K562 (cell line): ENCODE measurements at regions not wholly inside any gene's neighbourhood (a gene's known extent, or its start where the extent isn't known, plus 50 kb on each side); places are given as distances from the start of the nearest gene placed in this dataset.

Experiments
- BHLHE40 ChIP-seq: IDR thresholded peaks from 2 replicates; pipeline ENCODE4 v1.6.1; 2011; ENCODE audit warnings: low read length, improper control_type of control experiment
- FOXA3 ChIP-seq, 2 experiments: fragments of 450-650 bp in 1 of 2; sonication (generic) in 1 of 2; formaldehyde crosslinking; IDR thresholded peaks in 1 of 2; conservative IDR thresholded peaks in 1 of 2; 2 replicates each; pipeline versions ENCODE4 v1.4.0 to v1.8.0; 2020 to 2022; ENCODE audit warnings: mild to moderate bottlenecking in 2 of 2, missing genetic modification reagents in 1 of 2
- GATAD2A ChIP-seq: fragments of 450-650 bp; IDR thresholded peaks from 2 replicates; pipeline ENCODE4 v1.6.1; 2017
- PHTF2 ChIP-seq: fragments of 250-450 bp; sonication (Bioruptor Pico); IDR thresholded peaks from 2 replicates; pipeline ENCODE4 v1.5.0; 2021; ENCODE audit warnings: mild to moderate bottlenecking
- POLR2A ChIP-seq: fragments of 450-650 bp; conservative IDR thresholded peaks from 2 replicates; pipeline ENCODE4 v1.6.1; 2016
- SAFB ChIP-seq: fragments of 200-400 bp; formaldehyde crosslinking; IDR thresholded peaks from 2 replicates; pipeline ENCODE4 v1.6.1; 2017; ENCODE audit warnings: low read depth, low read length, borderline replicate concordance
- SMARCA4 ChIP-seq: fragments of 450-650 bp; IDR thresholded peaks from 2 replicates; pipeline ENCODE4 v1.6.1; 2016
- TFE3 ChIP-seq: fragments of 450-650 bp; formaldehyde crosslinking; IDR thresholded peaks from 2 replicates; pipeline ENCODE4 v1.4.0; 2020; ENCODE audit warnings: mild to moderate bottlenecking, mixed read lengths

GRCh38 chr9:111107141-111107540 lies 68.9 kb upstream of the LPAR1 start:
- no peak for TF ChIP-seq POLR2A
- TF ChIP-seq GATAD2A: no peak
- TF ChIP-seq FOXA3 (CRISPR knock-in tag; conservative IDR thresholded peaks at IDR 0.05 in 1 of 2, IDR thresholded peaks at IDR 0.05 in 1 of 2): no peak
- no peak for TF ChIP-seq PHTF2
- no peak for TF ChIP-seq SMARCA4
- no peak for TF ChIP-seq TFE3 (CRISPR knock-in tag)
- no peak for TF ChIP-seq BHLHE40
- TF ChIP-seq SAFB: no peak
